GM21737 (cell line): ENCODE measurements at regions not wholly inside any gene's neighbourhood (a gene's known extent, or its start where the extent isn't known, plus 50 kb on each side); places are given as distances from the start of the nearest gene placed in this dataset.

Experiments
- ATAC-seq: cut with Tn5 transposase; IDR thresholded peaks from one replicate; pipeline ENCODE4 v1.9.1; 2021; ENCODE audit warnings: mild to moderate bottlenecking, moderate library complexity; ENCODE audit not compliant: unreplicated experiment

DNA sequence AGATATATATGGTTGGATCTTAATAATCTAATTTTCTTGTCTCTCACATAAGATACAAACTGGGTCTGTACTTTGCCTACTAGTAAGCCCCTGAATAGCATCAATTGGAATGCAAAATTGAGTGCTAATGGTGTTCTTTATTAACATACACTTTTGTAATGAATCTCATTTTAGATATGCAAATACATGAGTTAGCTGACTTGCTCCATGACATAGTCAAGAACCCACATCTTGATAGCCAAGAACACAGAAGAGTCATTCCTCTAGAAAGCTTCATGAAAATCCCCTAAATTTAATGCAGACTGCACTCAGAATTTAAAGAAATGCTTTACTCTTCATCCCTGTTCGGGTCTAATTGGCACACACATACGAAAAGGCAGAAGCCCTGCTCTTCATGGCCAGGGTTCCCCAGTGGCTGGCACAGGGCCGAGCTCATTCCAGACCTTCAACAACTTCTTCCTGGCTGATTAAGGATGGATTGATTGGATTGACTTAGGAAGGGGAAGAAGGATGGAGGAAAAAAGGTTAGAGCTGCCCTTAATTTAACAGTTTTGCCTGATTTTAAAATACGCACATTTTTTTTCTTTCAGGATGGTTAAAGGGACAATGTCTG lies 431.1 kb upstream of the KLF6 start:
- ATAC-seq, result no peak

DNA sequence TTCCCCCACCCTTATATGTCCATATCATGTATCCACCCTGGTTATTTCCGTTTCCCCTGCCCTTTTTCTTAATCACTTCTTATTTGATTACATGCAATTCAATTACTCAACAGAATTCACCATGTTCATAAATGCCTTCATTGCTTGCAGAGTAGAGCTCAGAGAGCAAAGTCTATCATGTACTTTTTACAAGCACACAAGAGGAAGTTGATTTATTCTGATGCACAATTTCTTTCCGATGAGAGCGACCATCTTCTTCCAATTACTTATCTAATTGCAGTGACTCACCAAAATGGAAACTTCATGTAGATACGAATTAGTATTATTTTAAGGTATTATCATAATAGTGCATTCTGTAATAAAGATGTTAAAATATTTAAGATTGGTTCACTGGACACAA lies 430.5 kb upstream of the KLF6 start:
- ATAC-seq, result no peak

GRCh38 chr10:4214908-4215307 lies 429.9 kb upstream of the KLF6 start:
- ATAC-seq, result no peak

DNA sequence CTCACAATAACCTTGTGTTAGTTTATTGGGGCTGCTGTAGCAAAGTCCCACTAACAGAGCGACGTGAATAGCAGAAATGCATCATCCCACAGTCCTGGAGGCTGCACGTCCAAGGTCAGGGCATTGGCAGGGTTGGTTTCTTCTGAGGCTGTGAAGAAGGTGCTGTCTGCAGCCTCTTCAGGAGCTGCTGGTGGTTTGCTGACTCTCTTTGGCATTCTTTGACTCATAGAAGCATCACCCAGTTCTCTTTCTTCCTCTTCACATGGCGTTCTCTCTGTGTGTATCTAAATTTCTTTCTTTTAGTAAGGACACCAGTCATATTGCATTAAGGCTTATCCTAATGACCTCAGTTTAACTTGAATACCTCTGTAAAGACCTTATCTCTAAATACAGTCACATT lies 428.4 kb upstream of the KLF6 start:
- ATAC-seq, result no peak

DNA sequence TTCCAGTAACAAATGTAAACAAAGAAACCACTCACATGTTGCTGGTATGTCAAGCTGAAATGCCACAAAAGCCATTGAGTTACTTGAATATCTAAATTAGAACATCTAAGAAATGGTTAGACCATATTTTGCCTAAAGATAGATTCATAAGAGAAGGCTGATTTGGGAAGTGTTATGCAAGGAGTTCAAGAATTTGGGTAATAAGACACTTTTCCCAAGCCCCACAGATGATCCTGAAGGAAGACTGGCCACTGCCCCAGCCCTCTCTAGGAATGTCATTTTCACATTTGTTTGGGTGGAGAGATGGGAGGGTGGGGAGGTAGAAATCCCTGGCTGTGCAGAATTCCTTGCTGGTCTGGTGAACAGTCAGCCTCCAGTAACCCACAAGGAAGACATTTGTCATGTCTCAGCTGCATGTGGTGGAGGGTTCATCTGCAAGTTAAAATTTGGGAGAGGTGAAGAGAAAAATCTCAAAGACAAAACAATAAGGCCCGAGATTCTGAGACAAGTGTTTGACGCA lies 427.2 kb upstream of the KLF6 start:
- ATAC-seq, result no peak

- ATAC-seq, result no peak
Observed at GRCh38 chr10:4208499-4208898, 423.5 kb upstream of the KLF6 start.

DNA sequence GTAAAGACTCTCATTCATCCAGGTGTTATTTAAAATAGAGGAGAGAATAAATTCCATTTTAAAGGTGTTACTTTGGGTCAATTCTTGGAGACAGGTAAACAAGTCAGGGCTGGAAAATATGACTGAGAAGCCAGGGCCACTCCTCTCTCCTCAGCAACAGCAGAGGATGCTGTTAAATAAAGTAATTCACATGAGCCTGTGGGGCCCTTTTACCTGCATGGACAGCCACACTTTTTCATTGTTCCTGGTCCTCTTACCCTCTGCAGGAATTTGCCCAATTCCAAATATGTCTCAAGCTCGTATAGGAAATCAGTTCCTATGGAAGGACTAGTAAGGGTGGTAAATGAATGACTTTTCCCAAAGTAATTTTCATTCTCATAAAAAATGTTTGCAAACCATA lies 420.1 kb upstream of the KLF6 start:
- no peak for ATAC-seq

GRCh38 chr10:4202938-4203337 lies 417.9 kb upstream of the KLF6 start:
- ATAC-seq, result no peak

GRCh38 chr10:4201866-4202825 lies 417.1 kb upstream of the KLF6 start:
- ATAC-seq, result no peak

GRCh38 chr10:4199196-4199595 lies 414.2 kb upstream of the KLF6 start:
- no peak for ATAC-seq

GRCh38 chr10:4198216-4198615 lies 413.2 kb upstream of the KLF6 start:
- ATAC-seq, result no peak

- no peak for ATAC-seq
Observed at GRCh38 chr10:4197676-4198075, 412.7 kb upstream of the KLF6 start.

DNA sequence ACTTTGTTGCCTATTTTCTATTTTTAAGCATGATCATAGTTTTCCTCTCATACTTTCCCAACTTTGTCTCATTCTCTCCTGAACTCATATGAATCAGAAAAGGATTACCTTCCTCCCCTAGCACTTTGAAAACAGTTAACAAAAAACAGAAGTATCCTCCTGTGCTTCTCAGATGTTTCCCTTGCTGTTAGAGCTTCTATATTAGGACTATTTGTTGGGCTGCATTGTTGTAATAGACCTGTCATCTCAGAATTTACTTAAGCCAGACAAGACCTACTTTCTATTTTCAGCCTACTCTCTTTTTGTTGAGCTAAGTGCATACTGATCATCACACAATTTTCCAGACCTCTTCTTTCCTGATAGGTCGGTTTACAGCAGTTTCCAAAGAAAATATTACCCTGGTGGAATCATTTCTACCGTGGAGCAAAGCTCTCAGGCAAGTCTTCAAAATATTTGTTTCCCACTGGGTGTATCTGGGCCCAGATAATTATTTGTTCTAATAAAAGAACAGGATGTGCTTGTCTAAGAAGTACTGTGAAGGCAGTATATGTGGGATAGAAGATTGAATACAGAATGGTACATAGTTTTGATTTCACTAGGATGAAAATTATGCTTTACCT lies 411.9 kb upstream of the KLF6 start:
- no peak for ATAC-seq

GRCh38 chr10:4196183-4196582 lies 411.2 kb upstream of the KLF6 start:
- ATAC-seq, result no peak

DNA sequence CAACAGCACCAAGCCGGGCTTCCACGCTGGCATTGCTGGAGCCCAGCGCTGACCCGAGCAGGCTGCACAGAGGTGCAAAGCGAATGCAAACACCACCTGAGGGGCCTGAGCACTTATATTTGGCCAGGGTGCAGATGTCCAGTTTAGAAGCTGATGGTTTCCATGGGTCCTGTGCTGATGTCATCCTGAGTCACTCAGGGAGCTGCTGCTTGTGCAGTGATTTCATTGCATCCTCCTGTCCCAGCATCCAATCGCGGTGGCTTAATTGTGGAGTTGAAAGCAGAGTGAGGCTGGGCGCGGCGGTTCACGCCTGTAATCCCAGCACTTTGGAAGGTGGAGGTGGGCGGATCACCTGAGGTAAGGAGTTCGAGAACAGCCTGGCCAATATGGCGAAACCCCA lies 410.2 kb upstream of the KLF6 start:
- no peak for ATAC-seq

GRCh38 chr10:4194231-4194630 lies 409.2 kb upstream of the KLF6 start:
- no peak for ATAC-seq

- no peak for ATAC-seq
Observed at GRCh38 chr10:4191894-4192293, 406.9 kb upstream of the KLF6 start.

- ATAC-seq, result no peak
Observed at GRCh38 chr10:4191354-4191753, 406.3 kb upstream of the KLF6 start.

- no peak for ATAC-seq
Observed at GRCh38 chr10:4190876-4191275, 405.9 kb upstream of the KLF6 start.

DNA sequence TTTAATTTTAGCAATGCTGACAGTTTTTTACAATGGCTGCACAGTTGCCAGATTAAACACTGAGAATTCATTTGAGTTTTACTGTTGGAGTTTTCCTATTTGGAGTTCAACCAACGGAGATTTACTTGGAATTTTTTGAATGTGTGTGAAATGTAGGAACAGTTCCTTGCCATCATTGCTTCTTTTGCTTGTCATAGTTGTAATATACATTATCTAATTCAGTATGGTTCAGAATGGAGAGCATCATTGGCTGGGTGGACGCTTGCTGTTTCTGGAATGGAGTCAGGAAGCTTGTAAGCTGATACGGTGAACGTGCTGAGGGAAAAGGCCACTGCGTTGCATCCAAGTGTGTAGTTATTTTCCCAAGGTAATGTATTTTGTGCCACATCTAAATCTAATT lies 404.3 kb upstream of the KLF6 start:
- no peak for ATAC-seq

GRCh38 chr10:4188406-4188805 lies 403.4 kb upstream of the KLF6 start:
- no peak for ATAC-seq
